LNCaP clone FGC (cell line): ENCODE measurements at regions not wholly inside any gene's neighbourhood (a gene's known extent, or its start where the extent isn't known, plus 50 kb on each side); places are given as distances from the start of the nearest gene placed in this dataset.
"Not testable (repeated sequence)": the region's sequence is repeated elsewhere in the genome, so short reads cannot be mapped to it uniquely, and the experiment has no call there.

ENCODE experiments used
- DNase-seq: peaks from one replicate; pipeline ENCODE4 v3.0.0-alpha.2; 2011; ENCODE audit warnings: low read depth
- H3K4me3 ChIP-seq: 2 replicates; pipeline ENCODE4 v1.5.1; 2011; ENCODE audit warnings: mild to moderate bottlenecking, low read depth, low read length, control low read depth
- CTCF ChIP-seq: IDR thresholded peaks from 2 replicates; pipeline ENCODE4 v1.5.1; 2012; ENCODE audit warnings: mild to moderate bottlenecking; ENCODE audit not compliant: control insufficient read depth, insufficient read depth; ENCODE audit errors: extremely low read depth

DNA sequence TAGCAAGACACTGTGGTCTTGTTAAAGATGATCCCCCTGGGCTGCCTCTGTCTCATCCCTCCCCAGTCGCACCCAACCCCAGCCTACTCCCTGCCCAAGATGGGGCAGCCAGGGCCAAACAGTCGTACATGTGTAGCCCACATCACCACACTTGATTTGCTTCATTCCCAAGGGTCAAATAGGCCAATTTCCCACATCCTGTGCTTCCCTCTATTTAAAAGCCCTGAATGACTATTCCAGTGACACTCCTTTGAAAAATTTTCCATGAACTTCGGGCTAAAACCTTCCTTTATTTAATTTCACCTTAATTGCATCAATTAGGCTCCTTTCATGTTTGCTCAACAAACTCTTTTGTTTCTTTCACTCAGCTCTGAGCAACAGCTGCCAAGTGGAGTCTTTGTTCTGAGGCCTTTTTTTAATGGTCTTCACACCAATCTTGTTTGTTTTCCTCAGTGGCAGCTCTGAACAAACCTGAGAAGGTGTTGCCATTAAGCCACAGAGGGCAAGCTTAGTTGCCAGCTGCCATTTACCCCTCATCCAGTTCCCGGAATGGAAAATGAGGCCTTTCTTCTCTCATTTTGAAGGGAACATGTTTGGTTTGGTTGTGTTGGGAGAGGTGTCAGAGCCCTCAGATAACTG is 126.9 kb downstream of the APIP start:
- no peak overlapping the region for H3K4me3 ChIP-seq
- TF ChIP-seq CTCF, result no peak
- no peak for DNase-seq

- no peak for TF ChIP-seq CTCF
- DNase-seq, result peak; percentile 8
- H3K4me3 ChIP-seq, result no peak overlapping the region
Measured at GRCh38 chr11:34788642-34789041, 127.5 kb downstream of the APIP start.

GRCh38 chr11:34787895-34788294 is 128.3 kb downstream of the APIP start:
- no peak for TF ChIP-seq CTCF
- H3K4me3 ChIP-seq, result no peak overlapping the region
- no peak for DNase-seq

DNA sequence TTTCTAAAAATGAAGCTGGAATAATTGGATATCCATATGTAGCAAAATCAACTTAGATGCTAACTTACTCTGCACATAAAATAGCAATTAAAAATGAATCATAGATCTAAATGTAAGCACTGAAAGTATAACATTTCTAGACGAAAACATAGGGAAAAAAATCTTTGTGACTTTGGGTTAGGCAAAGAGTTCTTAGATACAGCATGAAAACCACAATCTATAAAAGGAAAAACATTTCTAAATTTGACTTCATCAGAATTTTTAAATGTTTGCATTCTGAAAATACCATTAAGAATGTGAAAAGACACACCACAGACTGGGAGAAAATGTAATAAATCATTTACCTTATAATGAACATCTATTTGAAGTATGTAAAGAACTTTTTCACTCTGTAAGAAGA is 128.8 kb downstream of the APIP start:
- no peak for DNase-seq
- TF ChIP-seq CTCF, result no peak
- H3K4me3 ChIP-seq, result no peak overlapping the region

DNA sequence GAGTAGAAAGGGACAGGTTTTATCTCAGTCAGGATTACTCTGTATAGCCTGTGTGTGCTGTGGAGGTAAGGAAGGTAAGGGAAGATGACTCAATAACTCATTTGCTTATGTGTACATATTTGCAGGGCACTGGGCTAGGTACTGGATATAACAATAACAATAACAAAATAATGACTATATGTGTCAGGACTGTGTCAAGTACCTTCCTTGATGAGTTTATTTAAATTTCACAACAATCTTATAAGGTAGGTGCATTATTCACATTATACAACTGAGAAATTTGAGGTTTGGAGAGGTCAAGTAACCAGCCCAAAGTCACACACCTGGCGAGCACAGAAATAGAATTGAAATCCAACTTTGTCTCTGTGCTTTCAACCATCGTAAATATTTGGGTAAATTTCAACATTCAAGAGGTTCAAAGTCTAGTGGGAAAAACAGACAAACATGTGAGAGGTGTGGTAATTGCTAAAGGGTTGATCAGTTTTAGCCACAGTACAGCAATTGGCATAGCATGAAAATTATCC is 131.8 kb downstream of the APIP start:
- no peak for TF ChIP-seq CTCF
- no peak overlapping the region for H3K4me3 ChIP-seq
- DNase-seq, result no peak

DNA sequence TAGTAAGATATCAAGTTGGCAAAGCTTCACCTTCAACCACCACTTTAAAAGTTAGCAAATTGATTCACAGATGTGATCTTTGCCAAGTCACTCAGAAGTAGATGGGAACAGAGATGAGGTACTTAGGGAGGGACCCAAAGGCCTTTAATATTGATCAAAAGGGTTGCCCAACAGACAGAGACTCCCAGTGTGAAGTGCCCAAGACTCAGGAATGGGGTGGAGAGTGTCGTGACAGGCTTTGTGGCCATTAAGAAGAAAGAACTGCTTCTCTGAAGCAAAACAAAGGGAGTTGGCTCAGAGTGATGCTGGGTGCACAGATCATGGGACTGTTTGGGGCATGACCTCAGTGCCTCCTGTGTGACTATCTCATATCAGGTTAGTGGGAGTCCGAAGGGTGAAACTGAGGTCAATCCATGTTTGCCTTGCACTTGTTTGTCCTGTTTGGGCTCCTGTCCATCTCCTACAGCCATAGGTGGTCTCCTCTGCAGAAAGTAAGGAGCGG is 132.3 kb downstream of the APIP start:
- no peak overlapping the region for H3K4me3 ChIP-seq
- no peak for TF ChIP-seq CTCF
- DNase-seq, result no peak

- H3K4me3 ChIP-seq, DNase-seq: not testable (repeated sequence)
Measured at GRCh38 chr11:34781826-34782225, 134.4 kb downstream of the APIP start.
